Esophagus squamous epithelium (tissue), 5 donors: ENCODE measurements at regions not wholly inside any gene's neighbourhood (a gene's known extent, or its start where the extent isn't known, plus 50 kb on each side); places are given as distances from the start of the nearest gene placed in this dataset.

Experiments used
- DNase-seq: peaks from one replicate; lab custom pipeline; 2025; lab: John Stamatoyannopoulos, UW
- H3K27ac ChIP-seq, 4 donors: fragments of 200-600 bp; sonication (generic); one replicate each; pipeline ENCODE4 v1.5.1; 2016 to 2019; ENCODE audit warnings: mild to moderate bottlenecking in 1 of 4
- H3K27me3 ChIP-seq, 4 donors: fragments of 200-600 bp; sonication (generic); 1 replicate in 3 of 4; 2 replicates in 1 of 4; pipeline versions ENCODE4 v1.5.1 to v1.6.0; 2017 to 2021; ENCODE audit warnings: antibody characterized with exemption in 1 of 4
- H3K36me3 ChIP-seq, 3 donors: fragments of 200-600 bp; sonication (generic); one replicate each; pipeline ENCODE4 v1.5.1; 2016 to 2019
- H3K4me1 ChIP-seq, 3 donors: fragments of 200-600 bp; sonication (generic); one replicate each; pipeline ENCODE4 v1.5.1; 2017 to 2019
- H3K4me3 ChIP-seq, 4 donors: fragments of 200-600 bp; sonication (generic); 1 replicate in 3 of 4; 2 replicates in 1 of 4; pipeline ENCODE4 v1.5.1; 2016 to 2019; ENCODE audit warnings: mild to moderate bottlenecking in 2 of 4, moderate library complexity in 1 of 4
- H3K9me3 ChIP-seq, 3 donors: fragments of 200-600 bp; sonication (generic); one replicate each; pipeline ENCODE4 v1.5.1; 2016 to 2019
- CTCF ChIP-seq, 6 experiments: fragments of 450-650 bp in 4 of 6; fragments of 200-600 bp in 2 of 6; sonication (generic) in 2 of 6; IDR thresholded peaks; one replicate each; pipeline ENCODE4 v1.5.1; 2016 to 2019; ENCODE audit warnings: antibody characterized with exemption in 6 of 6, mild to moderate bottlenecking in 4 of 6, moderate library complexity in 4 of 6
- POLR2A ChIP-seq, 4 donors: fragments of 450-650 bp; IDR thresholded peaks; one replicate each; pipeline ENCODE4 v1.6.1; 2017; ENCODE audit warnings: antibody characterized with exemption in 4 of 4, mild to moderate bottlenecking in 4 of 4, moderate library complexity in 3 of 4
- WGBS, 2 donors: methylation state at CpG; one replicate each; pipeline ENCODE4 v1.1.5; 2018; 5-methylcytosine and 5-hydroxymethylcytosine counted together
- intact Hi-C: fragments of 100-400 bp; cut with DNase I; formaldehyde crosslinking; loops from one replicate; pipeline ENCODE4 v1.15.0; 2022
- donor health status: DM: yes; HTN: yes; CAD: no.

DNA sequence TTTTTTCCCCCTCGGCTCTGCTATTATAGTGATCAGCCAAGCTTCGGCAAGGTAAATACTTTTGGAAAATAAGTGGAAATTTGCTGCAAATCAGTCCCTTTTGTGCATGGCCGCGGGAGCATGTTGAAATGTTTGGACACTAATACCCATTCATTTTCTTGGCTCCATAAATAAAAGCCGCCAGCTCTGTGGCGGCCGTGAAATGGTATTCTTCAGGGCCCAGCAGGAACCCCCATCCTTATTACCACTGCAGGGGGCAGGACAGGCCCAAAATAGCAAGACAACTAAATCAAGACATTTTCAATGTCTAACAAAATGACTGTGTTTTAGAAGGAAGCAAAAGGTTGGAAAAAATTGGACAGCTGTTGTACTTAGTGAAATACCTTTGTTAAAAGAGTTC is 362.3 kb downstream of the NR2F2 start:
- Histone ChIP-seq H3K9me3 (no peaks in the 10 kb centered on the region), H3K27me3 (no peaks in the 10 kb centered on the region), H3K27ac (no peak overlapping the region), H3K36me3 (no peaks in the 10 kb centered on the region), H3K4me3 (no peak overlapping the region), H3K4me1 (peaks cover 0 to 7% (median 0%) of the 10 kb centered on the region in 3 donors)
- intact Hi-C loops, result no loop called here
- 79 to 94% methylated on average over 5 to 7 of the region's 7 CpGs for WGBS, 2 donors
- no peak for TF ChIP-seq CTCF (IDR thresholded peaks at IDR 0.05)
- no peak for TF ChIP-seq POLR2A (IDR thresholded peaks at IDR 0.05)
- DNase-seq, result no peak

DNA sequence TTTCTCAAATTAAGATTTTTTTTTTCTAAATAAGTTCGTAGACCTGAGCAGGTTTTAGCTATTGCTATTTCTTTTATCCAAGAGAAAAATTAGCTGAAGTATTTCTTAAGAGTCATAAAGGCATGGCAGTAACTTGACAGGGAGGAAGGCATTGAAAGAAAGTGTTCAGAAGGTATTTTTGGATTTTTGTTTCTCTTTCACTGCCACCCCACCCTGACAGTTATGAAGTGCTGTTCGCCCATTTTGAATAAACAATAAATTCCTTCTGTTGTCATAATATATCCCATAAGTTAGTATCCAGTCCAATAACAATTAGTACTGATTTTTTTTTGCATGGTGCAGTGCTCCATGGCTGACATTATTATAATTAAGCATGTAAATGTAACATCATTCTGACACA is 363.0 kb downstream of the NR2F2 start:
- Histone ChIP-seq H3K9me3 (no peaks in the 10 kb centered on the region), H3K27ac (no peak overlapping the region), H3K4me1 (peaks cover 0 to 7% (median 0%) of the 10 kb centered on the region in 3 donors), H3K27me3 (no peaks in the 10 kb centered on the region), H3K4me3 (no peak overlapping the region), H3K36me3 (no peaks in the 10 kb centered on the region)
- no peak for DNase-seq
- intact Hi-C loops, result no loop called here
- WGBS, 2 donors, result 43 to 52% methylated on average over 2 of the region's 2 CpGs
- TF ChIP-seq POLR2A (IDR thresholded peaks at IDR 0.05) (no peak), CTCF (IDR thresholded peaks at IDR 0.05) (no peak)

DNA sequence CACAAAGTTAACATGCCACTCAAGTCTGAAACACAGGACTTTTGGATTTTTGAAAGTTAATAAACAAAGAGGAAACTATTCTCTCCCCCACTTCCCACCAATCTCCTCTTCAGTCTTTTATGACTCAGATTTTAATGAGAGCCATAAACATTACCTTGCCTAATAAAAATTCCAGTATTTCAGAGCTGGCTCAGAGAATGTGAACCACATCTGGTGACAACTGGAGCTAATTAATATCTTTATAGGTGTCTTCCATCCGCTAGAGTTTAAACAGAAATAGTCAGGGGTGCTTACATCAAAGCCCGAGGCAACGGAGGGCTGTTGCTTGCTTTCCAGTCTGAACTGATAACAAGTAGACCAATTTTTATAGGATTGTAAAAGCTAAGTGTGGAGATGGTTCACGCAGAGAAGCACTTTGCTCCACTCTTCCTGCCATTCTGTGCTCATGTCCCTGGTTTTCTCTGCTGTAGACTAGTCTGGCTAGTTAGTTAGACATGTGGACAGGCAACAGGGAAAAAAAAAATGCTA is 363.6 kb downstream of the NR2F2 start:
- intact Hi-C loops, result no loop called here
- TF ChIP-seq POLR2A (IDR thresholded peaks at IDR 0.05) (no peak), CTCF (IDR thresholded peaks at IDR 0.05) (no peak)
- Histone ChIP-seq H3K9me3 (no peaks in the 10 kb centered on the region), H3K36me3 (no peaks in the 10 kb centered on the region), H3K27me3 (no peaks in the 10 kb centered on the region), H3K27ac (peak overlapping the region in 1 of 4 donors; percentile 23), H3K4me1 (peaks cover 0 to 7% (median 0%) of the 10 kb centered on the region in 3 donors), H3K4me3 (no peak overlapping the region)
- 50 to 55% methylated on average over 4 of the region's 4 CpGs for WGBS, 2 donors
- no peak for DNase-seq

DNA sequence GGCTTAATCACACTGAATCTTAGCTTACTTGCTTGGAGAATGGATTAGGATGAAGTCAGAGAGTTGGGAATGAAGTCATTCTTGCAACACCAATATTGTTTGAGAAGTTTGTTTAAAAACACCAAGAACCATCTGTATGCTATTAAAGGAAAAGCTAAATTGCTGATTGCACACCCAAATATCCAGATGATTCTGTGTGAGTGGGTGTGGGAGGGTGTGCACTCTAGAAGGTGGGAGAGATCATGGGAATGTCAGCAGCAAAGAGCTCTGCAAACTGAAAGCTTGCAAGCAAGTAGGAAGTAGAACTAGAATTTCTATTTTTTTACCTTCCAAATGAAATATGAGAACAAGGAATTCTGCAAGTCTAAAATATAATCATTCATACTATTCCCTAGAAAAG is 364.9 kb downstream of the NR2F2 start:
- Histone ChIP-seq H3K9me3 (no peaks in the 10 kb centered on the region), H3K4me3 (no peak overlapping the region), H3K27ac (no peak overlapping the region), H3K4me1 (peaks cover 0 to 7% (median 0%) of the 10 kb centered on the region in 3 donors), H3K27me3 (no peaks in the 10 kb centered on the region), H3K36me3 (no peaks in the 10 kb centered on the region)
- DNase-seq, result no peak
- TF ChIP-seq CTCF (IDR thresholded peaks at IDR 0.05), result no peak
- no peak for TF ChIP-seq POLR2A (IDR thresholded peaks at IDR 0.05)
- intact Hi-C loops, result no loop called here

DNA sequence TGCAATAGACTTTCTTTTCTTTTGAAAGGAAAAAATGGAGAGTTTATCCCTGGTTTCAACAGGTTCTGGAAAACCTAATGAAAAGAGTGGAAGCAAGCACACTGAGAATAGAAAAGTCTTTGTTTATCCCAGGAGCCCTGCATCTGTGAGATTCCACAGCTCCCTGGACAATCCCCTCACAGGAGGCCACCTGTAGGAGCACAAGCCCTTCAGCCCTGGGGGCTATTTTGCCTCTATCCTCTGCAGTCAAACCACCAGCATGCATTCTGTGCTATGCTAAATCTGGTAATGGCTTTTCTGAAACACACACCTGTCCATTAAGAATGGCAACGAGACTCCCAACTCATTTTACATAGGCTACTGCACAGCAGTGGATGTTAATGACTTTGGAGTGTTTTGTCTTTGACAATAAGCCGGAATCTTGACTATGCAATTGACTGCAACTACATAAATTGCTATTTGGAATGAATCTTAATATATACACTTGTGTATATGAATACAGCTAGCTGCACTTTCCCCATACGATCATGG is 369.4 kb downstream of the NR2F2 start:
- DNase-seq, result no peak
- H3K27ac ChIP-seq, result no peak overlapping the region
- H3K9me3 ChIP-seq, result no peaks in the 10 kb centered on the region
- no peaks in the 10 kb centered on the region for H3K36me3 ChIP-seq
- TF ChIP-seq CTCF (IDR thresholded peaks at IDR 0.05), result no peak
- no peak for TF ChIP-seq POLR2A (IDR thresholded peaks at IDR 0.05)
- H3K27me3 ChIP-seq, result no peaks in the 10 kb centered on the region
- 54 to 59% methylated on average over 3 of the region's 3 CpGs for WGBS, 2 donors
- no peak overlapping the region for H3K4me3 ChIP-seq
- H3K4me1 ChIP-seq, result no peaks in the 10 kb centered on the region
- intact Hi-C loops, result no loop called here
